Astrocyte of the hippocampus (primary cell): ENCODE measurements at regions not wholly inside any gene's neighbourhood (a gene's known extent, or its start where the extent isn't known, plus 50 kb on each side); places are given as distances from the start of the nearest gene placed in this dataset.
"Not testable (repeated sequence)": the region's sequence is repeated elsewhere in the genome, so short reads cannot be mapped to it uniquely, and the experiment has no call there.

Source experiments
- DNase-seq: peaks from one replicate; pipeline ENCODE4 v3.0.0; 2011; ENCODE audit warnings: low read depth, low spot score

GRCh38 chr6:56839533-56840183, 115.2 kb upstream of the BEND6 start:
- no peak for DNase-seq

GRCh38 chr6:56838965-56839364, 115.9 kb upstream of the BEND6 start:
- no peak for DNase-seq

GRCh38 chr6:56838016-56838555, 116.8 kb upstream of the BEND6 start:
- DNase-seq, result no peak

- DNase-seq, result no peak
These were observed 117.5 kb upstream of the BEND6 start for GRCh38 chr6:56837322-56837894.

- no peak for DNase-seq
These were observed 119.3 kb upstream of the BEND6 start for GRCh38 chr6:56835612-56836011.

GRCh38 chr6:56833873-56834272, 121.0 kb upstream of the BEND6 start:
- DNase-seq, result no peak

GRCh38 chr6:56833127-56833791, 121.6 kb upstream of the BEND6 start:
- DNase-seq, result no peak

GRCh38 chr6:56832225-56832624, 122.7 kb upstream of the BEND6 start:
- DNase-seq, result no peak

GRCh38 chr6:56831334-56831733, 123.6 kb upstream of the BEND6 start:
- DNase-seq, result no peak

- no peak for DNase-seq
These were observed 126.8 kb upstream of the BEND6 start for GRCh38 chr6:56827908-56828649.

- DNase-seq, result not testable (repeated sequence)
These were observed 130.5 kb upstream of the BEND6 start for GRCh38 chr6:56824431-56824830.

- no peak for DNase-seq
These were observed 133.9 kb upstream of the BEND6 start for GRCh38 chr6:56821005-56821432.

GRCh38 chr6:56820060-56820459, 134.8 kb upstream of the BEND6 start:
- DNase-seq, result no peak

- DNase-seq, result no peak
These were observed 135.3 kb upstream of the BEND6 start for GRCh38 chr6:56819604-56820003.

- DNase-seq, result no peak
These were observed 138.5 kb upstream of the BEND6 start for GRCh38 chr6:56816370-56816769.

GRCh38 chr6:56815436-56815835, 139.5 kb upstream of the BEND6 start:
- DNase-seq, result no peak

GRCh38 chr6:56814802-56815201, 140.1 kb upstream of the BEND6 start:
- DNase-seq, result no peak

GRCh38 chr6:56814308-56814707, 140.6 kb upstream of the BEND6 start:
- no peak for DNase-seq

- DNase-seq, result not testable (repeated sequence)
These were observed 142.1 kb upstream of the BEND6 start for GRCh38 chr6:56812851-56813250.

- DNase-seq, result peak; percentile 57
These were observed 146.0 kb upstream of the BEND6 start for GRCh38 chr6:56808871-56809359.

GRCh38 chr6:56807989-56808337, 146.9 kb upstream of the BEND6 start:
- DNase-seq, result peak; percentile 33
